AG10803 (cell line): ENCODE measurements at regions not wholly inside any gene's neighbourhood (a gene's known extent, or its start where the extent isn't known, plus 50 kb on each side); places are given as distances from the start of the nearest gene placed in this dataset.

Source experiments
- DNase-seq: peaks from one replicate; pipeline ENCODE4 v3.0.0; 2010; ENCODE audit warnings: low read depth
- H3K4me3 ChIP-seq: 2 replicates; pipeline ENCODE4 v1.5.1; 2011; ENCODE audit warnings: mild to moderate bottlenecking, low read length, control low read depth
- TF ChIP-seq, protein P1 (sequence below): conservative IDR thresholded peaks from 2 replicates; pipeline ENCODE4 v1.5.1; 2011; ENCODE audit warnings: mild to moderate bottlenecking, low read length, control low read depth, inconsistent platforms

DNA sequence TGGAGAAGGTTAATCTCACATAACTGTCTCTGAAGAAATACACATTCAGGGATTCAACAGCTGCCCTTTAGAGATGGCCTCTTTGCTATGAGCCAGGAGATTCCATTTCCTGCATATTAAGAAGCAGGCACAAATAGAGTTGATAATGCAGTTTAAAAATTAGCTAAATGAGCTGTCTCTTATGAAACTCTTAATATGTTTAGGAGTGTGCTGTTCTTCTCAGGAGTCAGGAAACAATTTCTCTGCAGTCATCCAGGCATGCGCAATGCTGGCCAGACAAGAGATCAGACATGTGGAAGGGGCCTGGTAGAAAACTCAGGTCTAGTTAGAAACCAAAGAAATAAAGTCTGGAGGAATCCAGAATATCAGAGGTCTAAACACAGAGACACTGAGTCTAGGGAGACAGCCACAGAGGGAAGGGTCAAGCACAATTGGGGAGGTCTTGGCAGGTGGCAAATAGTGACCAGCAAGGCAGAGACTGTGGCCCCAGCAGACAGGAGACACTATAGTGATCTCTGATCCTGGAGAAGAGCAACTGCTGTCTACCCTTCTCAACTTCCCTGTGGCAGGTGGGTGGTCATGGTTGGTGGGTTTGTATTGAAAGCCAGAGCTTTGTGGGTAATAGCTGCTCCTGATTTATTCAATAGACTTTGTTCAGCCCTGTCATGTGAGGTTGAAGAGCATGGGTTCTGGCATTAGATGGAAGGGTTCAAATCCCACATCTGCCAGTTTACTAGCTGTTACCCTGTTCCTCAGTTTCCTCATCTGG is 185.8 kb upstream of the RMST start:
- TF ChIP-seq, protein P1, sequence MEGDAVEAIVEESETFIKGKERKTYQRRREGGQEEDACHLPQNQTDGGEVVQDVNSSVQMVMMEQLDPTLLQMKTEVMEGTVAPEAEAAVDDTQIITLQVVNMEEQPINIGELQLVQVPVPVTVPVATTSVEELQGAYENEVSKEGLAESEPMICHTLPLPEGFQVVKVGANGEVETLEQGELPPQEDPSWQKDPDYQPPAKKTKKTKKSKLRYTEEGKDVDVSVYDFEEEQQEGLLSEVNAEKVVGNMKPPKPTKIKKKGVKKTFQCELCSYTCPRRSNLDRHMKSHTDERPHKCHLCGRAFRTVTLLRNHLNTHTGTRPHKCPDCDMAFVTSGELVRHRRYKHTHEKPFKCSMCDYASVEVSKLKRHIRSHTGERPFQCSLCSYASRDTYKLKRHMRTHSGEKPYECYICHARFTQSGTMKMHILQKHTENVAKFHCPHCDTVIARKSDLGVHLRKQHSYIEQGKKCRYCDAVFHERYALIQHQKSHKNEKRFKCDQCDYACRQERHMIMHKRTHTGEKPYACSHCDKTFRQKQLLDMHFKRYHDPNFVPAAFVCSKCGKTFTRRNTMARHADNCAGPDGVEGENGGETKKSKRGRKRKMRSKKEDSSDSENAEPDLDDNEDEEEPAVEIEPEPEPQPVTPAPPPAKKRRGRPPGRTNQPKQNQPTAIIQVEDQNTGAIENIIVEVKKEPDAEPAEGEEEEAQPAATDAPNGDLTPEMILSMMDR, result no peak
- DNase-seq, result no peak
- H3K4me3 ChIP-seq, result no peak overlapping the region

DNA sequence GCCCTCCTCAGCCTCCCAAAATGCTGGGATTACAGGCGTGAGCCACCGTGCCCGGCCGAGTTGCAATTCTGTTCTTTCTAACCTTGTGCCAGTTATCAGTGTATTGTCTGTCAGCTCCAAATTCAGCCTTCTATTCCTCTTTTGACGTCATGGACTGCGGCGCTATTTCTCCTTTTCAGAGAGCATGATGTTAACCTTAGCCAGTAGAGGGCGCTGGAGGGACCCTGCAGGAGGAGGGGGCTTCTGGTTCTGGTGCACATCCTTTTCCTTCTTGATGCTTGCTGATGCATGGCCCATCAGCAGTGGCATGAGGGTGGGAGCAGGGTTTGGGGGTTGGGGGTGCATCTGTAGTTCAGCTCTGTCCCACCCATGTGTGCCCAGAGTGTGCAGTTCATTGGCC is 179.3 kb upstream of the RMST start:
- DNase-seq, result no peak
- TF ChIP-seq, protein P1, result no peak
- H3K4me3 ChIP-seq, result no peak overlapping the region

DNA sequence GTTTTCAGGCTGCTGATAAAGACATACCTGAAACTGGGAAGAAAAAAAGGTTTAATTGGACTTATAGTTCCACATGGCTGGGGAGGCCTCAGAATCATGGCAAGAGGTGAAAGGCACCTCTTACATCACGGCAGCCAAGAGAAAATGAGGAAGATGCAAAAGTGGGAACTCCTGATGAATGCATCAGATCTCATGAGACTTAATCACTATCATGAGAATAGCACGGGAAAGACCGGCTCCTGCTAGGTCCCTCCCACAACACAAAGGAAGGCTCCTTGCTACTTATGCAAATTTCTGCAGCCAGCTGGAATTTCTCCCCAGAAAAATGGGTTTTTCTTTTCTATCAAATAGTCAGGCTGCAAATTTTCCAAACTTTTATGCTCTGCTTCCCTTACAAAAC is 174.1 kb upstream of the RMST start:
- TF ChIP-seq, protein P1, result no peak
- H3K4me3 ChIP-seq, result no peak overlapping the region
- DNase-seq, result no peak

DNA sequence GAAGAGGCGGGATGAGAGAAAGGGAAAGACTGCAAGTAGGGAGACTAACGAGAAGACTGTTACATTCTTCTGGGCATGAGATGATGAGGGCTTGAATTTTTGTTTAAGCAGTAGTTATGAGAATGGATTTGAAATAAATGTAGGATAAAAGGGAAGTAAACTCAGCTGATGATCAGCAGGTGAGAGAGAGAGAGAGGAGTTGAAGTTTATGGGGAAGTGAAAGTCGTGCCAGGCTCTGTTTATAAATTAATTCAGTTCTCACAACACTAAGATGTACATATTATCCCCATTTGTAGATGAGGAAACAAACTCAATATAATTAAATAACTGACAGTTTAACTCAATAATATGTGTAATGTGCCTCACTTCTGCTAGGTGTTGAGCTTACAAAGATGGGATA is 170.0 kb upstream of the RMST start:
- no peak overlapping the region for H3K4me3 ChIP-seq
- DNase-seq, result no peak
- TF ChIP-seq, protein P1, result no peak

DNA sequence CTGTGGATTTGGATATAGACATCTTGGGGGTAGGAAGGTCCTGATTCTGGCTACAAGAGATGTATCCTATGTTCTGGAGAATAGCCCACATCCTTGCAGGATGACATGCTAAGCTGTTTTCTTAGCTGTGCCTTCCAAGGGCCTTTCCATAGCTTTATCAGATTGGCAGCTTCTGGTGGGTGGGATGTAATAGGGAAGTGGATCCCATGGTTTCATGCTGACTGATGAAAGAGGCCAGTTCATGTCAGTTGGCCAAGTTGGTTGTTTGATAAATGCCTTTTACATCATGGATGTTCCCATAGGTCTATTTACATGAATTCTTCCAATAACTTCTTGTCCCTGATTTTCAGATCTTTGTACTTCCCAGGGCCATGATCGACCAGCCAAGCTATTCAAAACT is 169.1 kb upstream of the RMST start:
- TF ChIP-seq, protein P1, result no peak
- no peak for DNase-seq

DNA sequence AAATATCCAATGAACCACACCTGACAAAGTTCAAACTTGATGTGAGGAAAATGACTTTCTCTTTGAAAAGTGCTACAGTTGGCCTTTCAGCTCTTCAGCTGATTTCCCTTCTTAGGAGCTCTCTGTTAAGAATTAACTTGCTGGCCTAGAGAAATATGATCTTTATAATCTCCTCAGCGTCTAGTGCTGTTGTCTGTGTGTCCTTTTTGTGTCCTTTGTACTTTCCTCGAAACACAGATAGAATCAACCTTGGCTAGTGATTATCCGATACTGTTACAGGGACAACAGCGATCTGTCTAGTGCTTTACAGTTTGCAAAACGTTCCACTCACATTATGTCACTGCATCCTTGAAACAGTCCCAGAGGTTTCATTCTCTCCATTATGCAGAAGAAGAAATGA is 162.8 kb upstream of the RMST start:
- TF ChIP-seq, protein P1, result no peak
- no peak for DNase-seq
- no peak overlapping the region for H3K4me3 ChIP-seq

More for the DNA sequence above, 169.1 kb upstream of the RMST start:
- H3K4me3 ChIP-seq, result no peak overlapping the region

DNA sequence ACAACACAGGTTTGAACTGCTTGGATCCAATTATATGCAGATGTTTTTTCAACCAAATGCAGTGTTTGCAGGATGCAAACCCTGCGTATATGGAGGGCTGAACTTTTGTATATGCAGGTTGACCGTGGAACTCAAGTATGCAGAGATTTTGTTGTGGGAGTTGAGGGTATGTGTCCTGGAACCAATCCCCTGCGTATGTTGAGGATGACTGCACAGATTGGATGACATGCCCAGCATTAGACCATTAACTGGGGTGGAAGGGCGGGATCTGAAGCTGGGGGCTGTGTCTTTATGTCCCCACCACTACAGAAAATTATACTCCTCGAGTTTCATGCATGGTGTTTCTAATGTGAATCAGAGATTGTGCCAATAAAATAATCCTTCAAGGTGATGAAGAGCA is 162.2 kb upstream of the RMST start:
- no peak overlapping the region for H3K4me3 ChIP-seq
- TF ChIP-seq, protein P1, result no peak
- DNase-seq, result no peak
